ENCODE measurements at regions not wholly inside any gene's neighbourhood (a gene's known extent, or its start where the extent isn't known, plus 50 kb on each side); places are given as distances from the start of the nearest gene placed in this dataset.
A peak's percentile ranks its signal among the peaks of the same experiment; 100 is the strongest.

GRCh38 chr1:69328186-69328585 is 239.5 kb upstream of the LRRC7 start:
- TF ChIP-seq GATA3 (IDR thresholded peaks at IDR 0.05; ENCODE audit: low read depth, low read length) (no peak), GATA2 (IDR thresholded peaks at IDR 0.05; ENCODE audit: low read depth, low read length) (no peak)

- TF ChIP-seq GATA2 (IDR thresholded peaks at IDR 0.05; ENCODE audit: low read depth, low read length) (no peak), GATA3 (IDR thresholded peaks at IDR 0.05; ENCODE audit: low read depth, low read length) (no peak)
Measured at GRCh38 chr1:69363236-69363635, 204.5 kb upstream of the LRRC7 start.

GRCh38 chr1:69373520-69373919 is 194.2 kb upstream of the LRRC7 start:
- TF ChIP-seq GATA2 (IDR thresholded peaks at IDR 0.05; ENCODE audit: low read depth, low read length): no peak
- no peak for TF ChIP-seq GATA3 (IDR thresholded peaks at IDR 0.05; ENCODE audit: low read depth, low read length)

- TF ChIP-seq GATA2 (IDR thresholded peaks at IDR 0.05; ENCODE audit: low read depth, low read length) (no peak), GATA3 (IDR thresholded peaks at IDR 0.05; ENCODE audit: low read depth, low read length) (no peak)
Measured at GRCh38 chr1:69376408-69376807, 191.3 kb upstream of the LRRC7 start.

- TF ChIP-seq GATA3 (IDR thresholded peaks at IDR 0.05; ENCODE audit: low read depth, low read length) (no peak), GATA2 (IDR thresholded peaks at IDR 0.05; ENCODE audit: low read depth, low read length) (no peak)
Measured at GRCh38 chr1:69377507-69377906, 190.2 kb upstream of the LRRC7 start.

- TF ChIP-seq GATA2 (IDR thresholded peaks at IDR 0.05; ENCODE audit: low read depth, low read length) (no peak), GATA3 (IDR thresholded peaks at IDR 0.05; ENCODE audit: low read depth, low read length) (no peak)
Measured at GRCh38 chr1:69388044-69388443, 179.7 kb upstream of the LRRC7 start.

- TF ChIP-seq GATA3 (IDR thresholded peaks at IDR 0.05; ENCODE audit: low read depth, low read length) (peak; percentile 69), GATA2 (IDR thresholded peaks at IDR 0.05; ENCODE audit: low read depth, low read length) (peak; percentile 91)
Measured at GRCh38 chr1:69400128-69400527, 167.6 kb upstream of the LRRC7 start.

GRCh38 chr1:69401879-69402278 is 165.8 kb upstream of the LRRC7 start:
- TF ChIP-seq GATA2 (IDR thresholded peaks at IDR 0.05; ENCODE audit: low read depth, low read length) (no peak), GATA3 (IDR thresholded peaks at IDR 0.05; ENCODE audit: low read depth, low read length) (no peak)

GRCh38 chr1:69403756-69404320 is 163.9 kb upstream of the LRRC7 start:
- TF ChIP-seq GATA3 (IDR thresholded peaks at IDR 0.05; ENCODE audit: low read depth, low read length): no peak
- TF ChIP-seq GATA2 (IDR thresholded peaks at IDR 0.05; ENCODE audit: low read depth, low read length): no peak

GRCh38 chr1:69404486-69404885 is 163.2 kb upstream of the LRRC7 start:
- TF ChIP-seq GATA2 (IDR thresholded peaks at IDR 0.05; ENCODE audit: low read depth, low read length) (no peak), GATA3 (IDR thresholded peaks at IDR 0.05; ENCODE audit: low read depth, low read length) (no peak)

- no peak for TF ChIP-seq GATA2 (IDR thresholded peaks at IDR 0.05; ENCODE audit: low read depth, low read length)
- no peak for TF ChIP-seq GATA3 (IDR thresholded peaks at IDR 0.05; ENCODE audit: low read depth, low read length)
Measured at GRCh38 chr1:69406244-69406643, 161.5 kb upstream of the LRRC7 start.

- TF ChIP-seq GATA3 (IDR thresholded peaks at IDR 0.05; ENCODE audit: low read depth, low read length) (no peak), GATA2 (IDR thresholded peaks at IDR 0.05; ENCODE audit: low read depth, low read length) (no peak)
Measured at GRCh38 chr1:69409731-69410456, 157.8 kb upstream of the LRRC7 start.

- TF ChIP-seq GATA2 (IDR thresholded peaks at IDR 0.05; ENCODE audit: low read depth, low read length): no peak
- TF ChIP-seq GATA3 (IDR thresholded peaks at IDR 0.05; ENCODE audit: low read depth, low read length): no peak
Measured at GRCh38 chr1:69410457-69410850, 157.3 kb upstream of the LRRC7 start.

GRCh38 chr1:69410893-69411292 is 156.8 kb upstream of the LRRC7 start:
- TF ChIP-seq GATA3 (IDR thresholded peaks at IDR 0.05; ENCODE audit: low read depth, low read length) (no peak), GATA2 (IDR thresholded peaks at IDR 0.05; ENCODE audit: low read depth, low read length) (no peak)

GRCh38 chr1:69411617-69412016 is 156.1 kb upstream of the LRRC7 start:
- TF ChIP-seq GATA3 (IDR thresholded peaks at IDR 0.05; ENCODE audit: low read depth, low read length) (no peak), GATA2 (IDR thresholded peaks at IDR 0.05; ENCODE audit: low read depth, low read length) (no peak)
